Transverse colon (tissue), 4 donors: ENCODE measurements at regions not wholly inside any gene's neighbourhood (a gene's known extent, or its start where the extent isn't known, plus 50 kb on each side); places are given as distances from the start of the nearest gene placed in this dataset.

Experiments used
- CTCF ChIP-seq, 5 experiments: fragments of 200-600 bp in 3 of 5; fragments of 450-650 bp in 2 of 5; sonication (generic) in 3 of 5; IDR thresholded peaks; 1 replicate in 2 of 5; 2 replicates in 3 of 5; pipeline ENCODE4 v1.5.1; 2016 to 2017; ENCODE audit warnings: antibody characterized with exemption in 5 of 5, inconsistent platforms in 3 of 5, mild to moderate bottlenecking in 2 of 5, moderate library complexity in 1 of 5
- EP300 ChIP-seq: sonication (generic); formaldehyde crosslinking; IDR thresholded peaks from one replicate; pipeline ENCODE4 v1.6.1; 2017; ENCODE audit warnings: antibody characterized with exemption, low read depth
- POLR2A ChIP-seq: fragments of 450-650 bp; IDR thresholded peaks from one replicate; pipeline ENCODE4 v1.6.1; 2016; ENCODE audit warnings: antibody characterized with exemption, mild to moderate bottlenecking, moderate library complexity
- POLR2AphosphoS5 ChIP-seq, 3 donors: sonication (generic); formaldehyde crosslinking; IDR thresholded peaks; one replicate each; pipeline ENCODE4 v1.6.1; 2016; ENCODE audit warnings: antibody characterized with exemption in 3 of 3

GRCh38 chr18:5091741-5092140 is 105.3 kb downstream of the AKAIN1 start:
- TF ChIP-seq CTCF (IDR thresholded peaks at IDR 0.05) (no peak), POLR2A (no peak), EP300 (no peak), POLR2AphosphoS5 (IDR thresholded peaks at IDR 0.05) (no peak)
